ENCODE measurements at regions not wholly inside any gene's neighbourhood (a gene's known extent, or its start where the extent isn't known, plus 50 kb on each side); places are given as distances from the start of the nearest gene placed in this dataset.

DNA sequence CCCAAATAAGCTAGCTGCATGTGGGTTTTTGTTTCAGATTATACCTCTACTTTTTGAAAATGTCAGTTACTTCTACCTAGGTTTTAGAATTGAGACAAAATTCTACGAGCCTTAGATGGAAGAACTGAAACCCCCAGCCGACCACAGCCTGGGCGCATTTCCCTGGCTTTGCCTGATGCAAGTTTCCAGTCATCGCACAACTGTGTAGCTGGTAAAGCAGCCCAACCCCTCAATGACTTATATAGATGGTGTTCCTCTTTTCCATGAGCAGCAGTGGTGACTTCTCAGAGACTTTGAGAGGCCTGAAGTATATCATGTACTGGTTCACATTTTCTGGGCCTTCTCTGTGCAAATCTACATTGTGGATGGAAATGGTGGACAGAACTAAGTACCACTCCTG, 515.4 kb upstream of the RAB6C start:
- dilution Hi-C loops (cut with MboI; ENCODE audit: extremely low pct_ligation_motif_present, low sequenced_read_pairs) (no loop called here), intact Hi-C loops (cut with micrococcal nuclease) (no loop called here)
- Histone ChIP-seq H3K27me3 (ENCODE audit: control insufficient read depth in 2 of 2, insufficient read depth in 2 of 2, low read length in 2 of 2) (no peaks in the 10 kb centered on the region), H3K27ac (ENCODE audit: insufficient read depth, low read depth, low read length) (no peak overlapping the region), H3K4me3 (replicated peaks in 1 of 3; ENCODE audit: insufficient read depth in 1 of 3, low read depth in 1 of 3, low read length in 3 of 3) (no peak overlapping the region), H3K4me1 (ENCODE audit: control insufficient read depth, extremely low read depth, insufficient read depth, low read length) (no peaks in the 10 kb centered on the region), H3K9me3 (replicated peaks; ENCODE audit: control insufficient read depth, insufficient read depth, low read length) (peaks cover 10% of the 10 kb centered on the region), H3K36me3 (ENCODE audit: control insufficient read depth in 2 of 2, extremely low read depth in 1 of 2, insufficient read depth in 2 of 2, low read length in 2 of 2) (no peaks in the 10 kb centered on the region), H2AFZ (ENCODE audit: low read depth, low read length) (no peak overlapping the region), H3K9me1 (replicated peaks; ENCODE audit: control insufficient read depth, extremely low read depth, insufficient read depth, low read length) (no peaks in the 10 kb centered on the region), H4K20me1 (replicated peaks; ENCODE audit: control insufficient read depth, extremely low read depth, insufficient read depth, low read length) (no peaks in the 10 kb centered on the region), H3K9ac (replicated peaks; ENCODE audit: extremely low read depth, insufficient read depth, low read length) (no peak overlapping the region), H3K79me2 (ENCODE audit: control insufficient read depth, insufficient read depth, low read length) (no peaks in the 10 kb centered on the region), H3K4me2 (ENCODE audit: insufficient read depth, low read length) (no peak overlapping the region)
- POLR2A ChIA-PET: no interaction called here
- DNase-seq (ENCODE audit: low read depth, low spot score) (no peak), FAIRE-seq (no peak)
- CTCF ChIA-PET: no interaction called here
- BruUV-seq (replicated peaks): no TSS peak
- TF ChIP-seq MYC (IDR thresholded peaks at IDR 0.05; ENCODE audit: low read depth, low read length) (no peak), JUN (IDR thresholded peaks at IDR 0.05; ENCODE audit: borderline replicate concordance, insufficient read depth, insufficient read length, low read depth) (no peak)

DNA sequence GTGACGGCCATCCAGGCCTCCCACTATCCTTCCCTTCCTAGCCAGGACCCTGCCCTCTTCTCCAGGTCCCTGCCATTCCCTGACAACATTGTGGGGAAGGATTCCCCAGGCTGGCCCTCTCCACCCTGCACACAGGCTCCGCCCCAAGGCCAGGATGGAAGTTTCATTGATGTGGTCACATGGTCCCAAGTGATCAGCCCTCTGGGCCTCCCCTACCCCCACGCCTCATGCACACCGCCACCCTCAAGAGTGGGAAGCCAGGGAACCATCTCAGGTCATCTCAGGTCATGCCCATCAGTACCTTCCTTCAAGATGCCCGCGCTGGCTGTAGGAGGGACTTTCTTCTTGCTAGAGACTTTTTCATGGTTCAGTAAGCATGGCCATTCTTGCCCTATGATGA, 514.8 kb upstream of the RAB6C start:
- FAIRE-seq (no peak), DNase-seq (ENCODE audit: low read depth, low spot score) (no peak)
- H3K9me3 ChIP-seq (replicated peaks; ENCODE audit: control insufficient read depth, insufficient read depth, low read length): peaks cover 9% of the 10 kb centered on the region
- no peak overlapping the region for H3K27ac ChIP-seq (ENCODE audit: insufficient read depth, low read depth, low read length)
- H3K9ac ChIP-seq (replicated peaks; ENCODE audit: extremely low read depth, insufficient read depth, low read length): no peak overlapping the region
- no peaks in the 10 kb centered on the region for H4K20me1 ChIP-seq (replicated peaks; ENCODE audit: control insufficient read depth, extremely low read depth, insufficient read depth, low read length)
- dilution Hi-C loops (cut with MboI; ENCODE audit: extremely low pct_ligation_motif_present, low sequenced_read_pairs): no loop called here
- no peaks in the 10 kb centered on the region for H3K36me3 ChIP-seq (ENCODE audit: control insufficient read depth in 2 of 2, extremely low read depth in 1 of 2, insufficient read depth in 2 of 2, low read length in 2 of 2)
- intact Hi-C loops (cut with micrococcal nuclease): no loop called here
- no peak overlapping the region for H2AFZ ChIP-seq (ENCODE audit: low read depth, low read length)
- BruUV-seq (replicated peaks): no TSS peak
- POLR2A ChIA-PET: no interaction called here
- H3K4me2 ChIP-seq (ENCODE audit: insufficient read depth, low read length): no peak overlapping the region
- no peaks in the 10 kb centered on the region for H3K9me1 ChIP-seq (replicated peaks; ENCODE audit: control insufficient read depth, extremely low read depth, insufficient read depth, low read length)
- TF ChIP-seq JUN (IDR thresholded peaks at IDR 0.05; ENCODE audit: borderline replicate concordance, insufficient read depth, insufficient read length, low read depth) (no peak), GATA2 (IDR thresholded peaks at IDR 0.05; ENCODE audit: insufficient read depth, insufficient read length, low read depth, low read length) (no peak), POLR2AphosphoS5 (IDR thresholded peaks at IDR 0.05; ENCODE audit: insufficient read depth, low read depth, low read length) (no peak), EZH2 (IDR thresholded peaks at IDR 0.05; ENCODE audit: borderline replicate concordance, low read depth, low read length, severe bottlenecking) (no peak), POLR2A (IDR thresholded peaks at IDR 0.05; ENCODE audit: low read depth, low read length) (no peak), MYC (IDR thresholded peaks at IDR 0.05; ENCODE audit: low read depth, low read length) (no peak), FOS (IDR thresholded peaks at IDR 0.05; ENCODE audit: borderline replicate concordance, insufficient read depth, low read length) (no peak)
- TF ChIP-seq, protein P1, sequence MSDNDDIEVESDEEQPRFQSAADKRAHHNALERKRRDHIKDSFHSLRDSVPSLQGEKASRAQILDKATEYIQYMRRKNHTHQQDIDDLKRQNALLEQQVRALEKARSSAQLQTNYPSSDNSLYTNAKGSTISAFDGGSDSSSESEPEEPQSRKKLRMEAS (IDR thresholded peaks at IDR 0.05; ENCODE audit: insufficient read depth, insufficient read length): no peak
- TF ChIP-seq, protein P2, sequence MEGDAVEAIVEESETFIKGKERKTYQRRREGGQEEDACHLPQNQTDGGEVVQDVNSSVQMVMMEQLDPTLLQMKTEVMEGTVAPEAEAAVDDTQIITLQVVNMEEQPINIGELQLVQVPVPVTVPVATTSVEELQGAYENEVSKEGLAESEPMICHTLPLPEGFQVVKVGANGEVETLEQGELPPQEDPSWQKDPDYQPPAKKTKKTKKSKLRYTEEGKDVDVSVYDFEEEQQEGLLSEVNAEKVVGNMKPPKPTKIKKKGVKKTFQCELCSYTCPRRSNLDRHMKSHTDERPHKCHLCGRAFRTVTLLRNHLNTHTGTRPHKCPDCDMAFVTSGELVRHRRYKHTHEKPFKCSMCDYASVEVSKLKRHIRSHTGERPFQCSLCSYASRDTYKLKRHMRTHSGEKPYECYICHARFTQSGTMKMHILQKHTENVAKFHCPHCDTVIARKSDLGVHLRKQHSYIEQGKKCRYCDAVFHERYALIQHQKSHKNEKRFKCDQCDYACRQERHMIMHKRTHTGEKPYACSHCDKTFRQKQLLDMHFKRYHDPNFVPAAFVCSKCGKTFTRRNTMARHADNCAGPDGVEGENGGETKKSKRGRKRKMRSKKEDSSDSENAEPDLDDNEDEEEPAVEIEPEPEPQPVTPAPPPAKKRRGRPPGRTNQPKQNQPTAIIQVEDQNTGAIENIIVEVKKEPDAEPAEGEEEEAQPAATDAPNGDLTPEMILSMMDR (IDR thresholded peaks at IDR 0.05; ENCODE audit: extremely low read depth in 1 of 2, insufficient read depth in 1 of 2, low read depth in 1 of 2, low read length in 2 of 2): no peak
- H3K4me3 ChIP-seq (replicated peaks in 1 of 3; ENCODE audit: insufficient read depth in 1 of 3, low read depth in 1 of 3, low read length in 3 of 3): no peak overlapping the region
- H3K4me1 ChIP-seq (ENCODE audit: control insufficient read depth, extremely low read depth, insufficient read depth, low read length): no peaks in the 10 kb centered on the region
- H3K79me2 ChIP-seq (ENCODE audit: control insufficient read depth, insufficient read depth, low read length): no peaks in the 10 kb centered on the region
- CTCF ChIA-PET: no interaction called here
- H3K27me3 ChIP-seq (ENCODE audit: control insufficient read depth in 2 of 2, insufficient read depth in 2 of 2, low read length in 2 of 2): no peaks in the 10 kb centered on the region
